ENCODE measurements at regions not wholly inside any gene's neighbourhood (a gene's known extent, or its start where the extent isn't known, plus 50 kb on each side); places are given as distances from the start of the nearest gene placed in this dataset.

GRCh38 chr5:173385832-173386360 is 57.7 kb upstream of the STC2 start:
- TF ChIP-seq CTBP1 (IDR thresholded peaks at IDR 0.05; ENCODE audit: borderline replicate concordance) (no peak), HDGF (IDR thresholded peaks at IDR 0.05; ENCODE audit: borderline replicate concordance) (no peak), ZNF384 (IDR thresholded peaks at IDR 0.05) (no peak), FOXK2 (IDR thresholded peaks at IDR 0.05) (no peak), SUZ12 (IDR thresholded peaks at IDR 0.05) (no peak), TARDBP (IDR thresholded peaks at IDR 0.05) (no peak)

Measured in HEK293T (cell line).